ENCODE measurements at regions not wholly inside any gene's neighbourhood (a gene's known extent, or its start where the extent isn't known, plus 50 kb on each side); places are given as distances from the start of the nearest gene placed in this dataset.

- TF ChIP-seq CTCF (IDR thresholded peaks at IDR 0.05) (no peak), EZH2 (IDR thresholded peaks at IDR 0.05; ENCODE audit: borderline replicate concordance, insufficient read depth, low read depth, low read length, poor library complexity, severe bottlenecking) (no peak)
These were observed 313.1 kb upstream of the PIK3R1 start for GRCh38 chr5:67902497-67902830.

Data from B cell (primary cell).